IMR-90 (cell line): ENCODE measurements at regions not wholly inside any gene's neighbourhood (a gene's known extent, or its start where the extent isn't known, plus 50 kb on each side); places are given as distances from the start of the nearest gene placed in this dataset.

Experiments used
- ATAC-seq: fragments of 200-7000 bp; cut with Tn5 transposase; 2 replicates; pipeline ENCODE4 v1.9.1; 2020; ENCODE audit warnings: low read depth, mild to moderate bottlenecking, moderate library complexity
- BruUV-seq: library from RNA; stranded (reverse); fragments of 400-500 nt; replicated peaks from 2 replicates; lab custom pipeline; 2021; lab: Mats Ljungman, UMichigan
- CTCF ChIA-PET: fragments of 300-600 bp; formaldehyde crosslinking; extraction: SDS; loops from one replicate; lab custom pipeline; 2021; ENCODE audit warnings: antibody characterized with exemption; lab: Yijun Ruan, JAX
- POLR2A ChIA-PET: fragments of 300-600 bp; sonication (Branson Sonifier 250); formaldehyde crosslinking; loops from one replicate; lab custom pipeline; 2022; ENCODE audit warnings: antibody characterized with exemption; ENCODE audit not compliant: unreplicated experiment; lab: Charles Lee
- DNase-seq: peaks from one replicate; pipeline ENCODE4 v3.0.0; 2013
- H2AFZ ChIP-seq: replicated peaks from 2 replicates; pipeline ENCODE3; 2013; ENCODE audit warnings: low read length, mild to moderate bottlenecking; ENCODE audit not compliant: poor library complexity
- H2AK5ac ChIP-seq: 2 replicates; pipeline ENCODE4 v1.6.1; 2013; ENCODE audit warnings: low read depth, low read length, inconsistent platforms
- H2AK9ac ChIP-seq: replicated peaks from 2 replicates; pipeline ENCODE3; 2013; ENCODE audit warnings: mild to moderate bottlenecking, low read depth, low read length, moderate library complexity; ENCODE audit not compliant: poor library complexity
- H2BK120ac ChIP-seq: 2 replicates; pipeline ENCODE4 v1.6.1; 2013; ENCODE audit warnings: low read depth, low read length, inconsistent platforms
- H2BK15ac ChIP-seq: 3 replicates; pipeline ENCODE4 v1.6.1; 2013; ENCODE audit warnings: low read depth, low read length, inconsistent platforms
- H2BK20ac ChIP-seq: 2 replicates; pipeline ENCODE4 v1.6.1; 2013; ENCODE audit warnings: low read depth, mild to moderate bottlenecking, inconsistent platforms, low read length, moderate library complexity
- H2BK5ac ChIP-seq: 2 replicates; pipeline ENCODE4 v1.6.1; 2013; ENCODE audit warnings: mild to moderate bottlenecking, low read depth, low read length, inconsistent platforms; ENCODE audit not compliant: poor library complexity, severe bottlenecking
- H3K14ac ChIP-seq: replicated peaks from 2 replicates; pipeline ENCODE4 v1.6.1; 2013; ENCODE audit warnings: low read depth, low read length, inconsistent platforms
- H3K18ac ChIP-seq: 2 replicates; pipeline ENCODE4 v1.6.1; 2013; ENCODE audit warnings: low read depth, low read length, control low read depth
- H3K23ac ChIP-seq: 2 replicates; pipeline ENCODE4 v1.6.1; 2013; ENCODE audit warnings: low read depth, low read length, inconsistent platforms
- H3K27ac ChIP-seq: 2 replicates; pipeline ENCODE4 v1.5.1; 2013; ENCODE audit warnings: mild to moderate bottlenecking, control low read depth, low read length; ENCODE audit not compliant: insufficient read depth
- H3K27me3 ChIP-seq: 2 replicates; pipeline ENCODE4 v1.6.1; 2013; ENCODE audit warnings: low read length; ENCODE audit not compliant: control insufficient read depth, insufficient read depth
- H3K36me3 ChIP-seq: 2 replicates; pipeline ENCODE4 v1.6.1; 2013; ENCODE audit warnings: low read length, mixed read lengths; ENCODE audit not compliant: control insufficient read depth, insufficient read depth
- H3K4ac ChIP-seq: 2 replicates; pipeline ENCODE4 v1.6.1; 2013; ENCODE audit warnings: low read depth, low read length, inconsistent platforms
- H3K4me1 ChIP-seq: 2 replicates; pipeline ENCODE4 v1.6.1; 2013; ENCODE audit warnings: low read length, mixed read lengths; ENCODE audit not compliant: control insufficient read depth, insufficient read depth
- H3K4me2 ChIP-seq: 2 replicates; pipeline ENCODE4 v1.6.1; 2013; ENCODE audit warnings: low read depth, mild to moderate bottlenecking, control low read depth, low read length, moderate library complexity
- H3K4me3 ChIP-seq: 2 replicates; pipeline ENCODE4 v1.5.1; 2013; ENCODE audit warnings: low read depth, mild to moderate bottlenecking, control low read depth, low read length, moderate library complexity; ENCODE audit not compliant: insufficient read depth
- H3K56ac ChIP-seq: 2 replicates; pipeline ENCODE4 v1.6.1; 2013; ENCODE audit warnings: low read length, inconsistent platforms; ENCODE audit not compliant: insufficient read depth; ENCODE audit errors: extremely low read depth
- H3K79me1 ChIP-seq, 2 experiments: 2 replicates each; pipeline ENCODE4 v1.6.1; 2013; ENCODE audit warnings: low read length in 2 of 2, inconsistent platforms in 1 of 2, low read depth in 1 of 2
- H3K9ac ChIP-seq: 2 replicates; pipeline ENCODE4 v1.6.1; 2013; ENCODE audit warnings: low read depth, low read length, control low read depth
- H3K9me1 ChIP-seq: 2 replicates; pipeline ENCODE4 v1.6.1; 2013; ENCODE audit warnings: low read length, inconsistent platforms; ENCODE audit not compliant: insufficient read depth
- H3K9me3 ChIP-seq: 2 replicates; pipeline ENCODE4 v1.6.1; 2013; ENCODE audit warnings: low read length; ENCODE audit not compliant: control insufficient read depth, insufficient read depth
- H4K20me1 ChIP-seq: 2 replicates; pipeline ENCODE4 v1.6.1; 2013; ENCODE audit warnings: low read length, inconsistent platforms; ENCODE audit not compliant: insufficient read depth
- H4K5ac ChIP-seq: 2 replicates; pipeline ENCODE4 v1.6.1; 2013; ENCODE audit warnings: mild to moderate bottlenecking, low read depth, low read length, control low read depth
- H4K8ac ChIP-seq, 2 experiments: 2 replicates each; pipeline ENCODE4 v1.6.1; 2013; ENCODE audit warnings: low read depth in 2 of 2, low read length in 2 of 2, control low read depth in 1 of 2, inconsistent platforms in 1 of 2
- H4K91ac ChIP-seq: 2 replicates; pipeline ENCODE4 v1.6.1; 2013; ENCODE audit warnings: low read depth, low read length, inconsistent platforms; ENCODE audit not compliant: insufficient read depth
- CEBPB ChIP-seq: IDR thresholded peaks from 2 replicates; pipeline ENCODE4 v1.6.1; 2012; ENCODE audit warnings: low read depth, low read length, improper control_type of control experiment
- CTCF ChIP-seq: conservative IDR thresholded peaks from 2 replicates; pipeline ENCODE4 v1.5.1; 2012; ENCODE audit warnings: mild to moderate bottlenecking, low read depth, low read length, improper control_type of control experiment
- ELK1 ChIP-seq: fragments of 150-350 bp; IDR thresholded peaks from 2 replicates; pipeline ENCODE4 v1.6.1; 2016; ENCODE audit warnings: low read depth, mild to moderate bottlenecking, low read length, moderate library complexity, borderline replicate concordance
- MAFK ChIP-seq: IDR thresholded peaks from 2 replicates; pipeline ENCODE4 v1.6.1; 2012; ENCODE audit warnings: low read depth, low read length, improper control_type of control experiment
- NFE2L2 ChIP-seq: fragments of 150-350 bp; IDR thresholded peaks from 2 replicates; pipeline ENCODE4 v1.6.1; 2016; ENCODE audit warnings: low read depth, mild to moderate bottlenecking, low read length
- POLR2A ChIP-seq: IDR thresholded peaks from 2 replicates; pipeline ENCODE4 v1.6.1; 2012; ENCODE audit warnings: mild to moderate bottlenecking, low read depth, low read length
- RFX5 ChIP-seq: IDR thresholded peaks from 2 replicates; pipeline ENCODE4 v1.8.0; 2012; ENCODE audit warnings: low read depth, mild to moderate bottlenecking, low read length, moderate library complexity
- SMC3 ChIP-seq: fragments of 150-350 bp; IDR thresholded peaks from 2 replicates; pipeline ENCODE4 v1.6.1; 2016; ENCODE audit warnings: low read depth, mild to moderate bottlenecking, antibody characterized with exemption, low read length, moderate library complexity
- USF2 ChIP-seq: fragments of 150-350 bp; IDR thresholded peaks from 2 replicates; pipeline ENCODE4 v1.6.1; 2017; ENCODE audit warnings: mild to moderate bottlenecking, antibody characterized with exemption, low read length, low read depth
- WGBS, 2 experiments: methylation state at CpG; one replicate each; pipeline versions ENCODE4 v1.1.5 to v1.1.7; 2013; ENCODE audit warnings: missing lambda C conversion rate in 2 of 2; ENCODE audit not compliant: insufficient read length in 1 of 2; ENCODE audit errors: extremely low coverage in 2 of 2; 5-methylcytosine and 5-hydroxymethylcytosine counted together
- dilution Hi-C: fragments of 300-500 bp; cut with HindIII; formaldehyde crosslinking; loops from one replicate; pipeline ENCODE4 v1.14.3; 2018; ENCODE audit warnings: low sequenced_read_pairs; ENCODE audit not compliant: unreplicated experiment
- in situ Hi-C: fragments of 300-500 bp; cut with MboI; formaldehyde crosslinking; loops from 3 replicates; pipeline ENCODE4 v1.14.3; 2019; ENCODE audit warnings: low sequenced_read_pairs, inconsistent platforms, mixed read lengths
- intact Hi-C: fragments of 100-400 bp; cut with micrococcal nuclease; formaldehyde crosslinking; loops from 2 replicates; pipeline ENCODE4 v1.10.0; 2022

GRCh38 chr5:118249386-118249785 is 739.0 kb downstream of the DTWD2 start:
- ATAC-seq, result no peak
- no peaks in the 10 kb centered on the region for H3K27me3 ChIP-seq
- H2AFZ ChIP-seq, result no peak overlapping the region
- H2BK15ac ChIP-seq, result no peak overlapping the region
- peaks cover 10% of the 10 kb centered on the region for H3K9me3 ChIP-seq
- no peaks in the 10 kb centered on the region for H4K20me1 ChIP-seq
- no peaks in the 10 kb centered on the region for H3K79me1 ChIP-seq
- no peak overlapping the region for H4K5ac ChIP-seq
- no peak overlapping the region for H3K23ac ChIP-seq
- H3K56ac ChIP-seq, result no peak overlapping the region
- no peak overlapping the region for H3K4me3 ChIP-seq
- H2AK9ac ChIP-seq, result no peak overlapping the region
- in situ Hi-C loops (no loop called here), intact Hi-C loops (no loop called here), dilution Hi-C loops (no loop called here)
- H2BK20ac ChIP-seq, result no peak overlapping the region
- no peaks in the 10 kb centered on the region for H3K9me1 ChIP-seq
- TF ChIP-seq USF2, result no peak
- TF ChIP-seq POLR2A, result no peak
- no peak for TF ChIP-seq ELK1
- no peak for TF ChIP-seq NFE2L2
- TF ChIP-seq SMC3, result no peak
- TF ChIP-seq CTCF, result no peak
- TF ChIP-seq MAFK, result no peak
- TF ChIP-seq CEBPB, result no peak
- no peak for TF ChIP-seq RFX5
- H2BK120ac ChIP-seq, result no peak overlapping the region
- no CpG with 5 or more reads among the region's 2 CpGs for WGBS, 2 experiments
- H3K4ac ChIP-seq, result no peak overlapping the region
- H2BK5ac ChIP-seq, result no peak overlapping the region
- no peak overlapping the region for H4K91ac ChIP-seq
- no peak overlapping the region for H4K8ac ChIP-seq
- H3K14ac ChIP-seq, result no peak overlapping the region
- no peak overlapping the region for H3K27ac ChIP-seq
- H3K4me2 ChIP-seq, result no peak overlapping the region
- POLR2A ChIA-PET, result no interaction called here
- DNase-seq, result no peak
- CTCF ChIA-PET, result no interaction called here
- no TSS peak for BruUV-seq
- no peaks in the 10 kb centered on the region for H3K36me3 ChIP-seq
- H3K18ac ChIP-seq, result no peak overlapping the region
- no peak overlapping the region for H2AK5ac ChIP-seq
- H3K4me1 ChIP-seq, result no peaks in the 10 kb centered on the region
- no peak overlapping the region for H3K9ac ChIP-seq
